ENCODE measurements at regions not wholly inside any gene's neighbourhood (a gene's known extent, or its start where the extent isn't known, plus 50 kb on each side); places are given as distances from the start of the nearest gene placed in this dataset.

GRCh38 chr14:89540009-89540829 is 123.2 kb upstream of the FOXN3 start:
- WGBS: 95% methylated on average over 20 of the region's 20 CpGs
- H3K27me3 ChIP-seq (ENCODE audit: insufficient read depth, low read length): no peaks in the 10 kb centered on the region
- no peaks in the 10 kb centered on the region for H3K9me3 ChIP-seq (ENCODE audit: insufficient read depth, low read depth, low read length)
- no peak overlapping the region for H3K9ac ChIP-seq (ENCODE audit: low read depth, low read length)
- H3K4me1 ChIP-seq (ENCODE audit: insufficient read depth, low read length): peaks cover 28% of the 10 kb centered on the region
- no peak overlapping the region for H3K4me3 ChIP-seq (ENCODE audit: low read length)
- 0 out of 2 replicates have a peak overlapping the region, but pooled peaks have one; percentile 8 for H3K27ac ChIP-seq (ENCODE audit: low read depth, low read length)
- H3K36me3 ChIP-seq (ENCODE audit: insufficient read depth, low read length): no peaks in the 10 kb centered on the region

- Histone ChIP-seq H3K9me3 (ENCODE audit: insufficient read depth, low read depth, low read length) (no peaks in the 10 kb centered on the region), H3K9ac (ENCODE audit: low read depth, low read length) (no peak overlapping the region), H3K4me1 (ENCODE audit: insufficient read depth, low read length) (peaks cover 19% of the 10 kb centered on the region), H3K27ac (ENCODE audit: low read depth, low read length) (no peak overlapping the region), H3K27me3 (ENCODE audit: insufficient read depth, low read length) (no peaks in the 10 kb centered on the region), H3K4me3 (ENCODE audit: low read length) (no peak overlapping the region), H3K36me3 (ENCODE audit: insufficient read depth, low read length) (no peaks in the 10 kb centered on the region)
- 95% methylated on average over 4 of the region's 4 CpGs for WGBS
Measured at GRCh38 chr14:89537911-89538310, 120.9 kb upstream of the FOXN3 start.

- WGBS: 95% methylated on average over 4 of the region's 4 CpGs
- no peak overlapping the region for H3K27ac ChIP-seq (ENCODE audit: low read depth, low read length)
- no peaks in the 10 kb centered on the region for H3K27me3 ChIP-seq (ENCODE audit: insufficient read depth, low read length)
- no peak overlapping the region for H3K9ac ChIP-seq (ENCODE audit: low read depth, low read length)
- no peaks in the 10 kb centered on the region for H3K9me3 ChIP-seq (ENCODE audit: insufficient read depth, low read depth, low read length)
- H3K4me1 ChIP-seq (ENCODE audit: insufficient read depth, low read length): peaks cover 10% of the 10 kb centered on the region; the same call in 1 of the 2 replicates
- no peaks in the 10 kb centered on the region for H3K36me3 ChIP-seq (ENCODE audit: insufficient read depth, low read length)
- no peak overlapping the region for H3K4me3 ChIP-seq (ENCODE audit: low read length)
Measured at GRCh38 chr14:89534902-89535685, 118.1 kb upstream of the FOXN3 start.

GRCh38 chr14:89533766-89534165 is 116.7 kb upstream of the FOXN3 start:
- Histone ChIP-seq H3K36me3 (ENCODE audit: insufficient read depth, low read length) (no peaks in the 10 kb centered on the region; the same call in 1 of the 2 replicates), H3K27ac (ENCODE audit: low read depth, low read length) (no peak overlapping the region), H3K4me3 (ENCODE audit: low read length) (no peak overlapping the region), H3K9ac (ENCODE audit: low read depth, low read length) (no peak overlapping the region), H3K4me1 (ENCODE audit: insufficient read depth, low read length) (peaks cover 8% of the 10 kb centered on the region; the same call in 1 of the 2 replicates), H3K27me3 (ENCODE audit: insufficient read depth, low read length) (no peaks in the 10 kb centered on the region), H3K9me3 (ENCODE audit: insufficient read depth, low read depth, low read length) (no peaks in the 10 kb centered on the region)
- 88% methylated on average over 2 of the region's 4 CpGs for WGBS

GRCh38 chr14:89533136-89533535 is 116.1 kb upstream of the FOXN3 start:
- H3K36me3 ChIP-seq (ENCODE audit: insufficient read depth, low read length): no peaks in the 10 kb centered on the region; the same call in none of the 2 replicates
- H3K9me3 ChIP-seq (ENCODE audit: insufficient read depth, low read depth, low read length): peaks cover 3% of the 10 kb centered on the region; the same call in 1 of the 2 replicates
- peaks cover 8% of the 10 kb centered on the region; the same call in 1 of the 2 replicates for H3K4me1 ChIP-seq (ENCODE audit: insufficient read depth, low read length)
- H3K9ac ChIP-seq (ENCODE audit: low read depth, low read length): no peak overlapping the region
- H3K27me3 ChIP-seq (ENCODE audit: insufficient read depth, low read length): no peaks in the 10 kb centered on the region
- no peak overlapping the region for H3K27ac ChIP-seq (ENCODE audit: low read depth, low read length)
- WGBS: 93% methylated on average over 12 of the region's 12 CpGs
- no peak overlapping the region for H3K4me3 ChIP-seq (ENCODE audit: low read length)

GRCh38 chr14:89531661-89532335 is 114.8 kb upstream of the FOXN3 start:
- Histone ChIP-seq H3K4me1 (ENCODE audit: insufficient read depth, low read length) (peaks cover 8% of the 10 kb centered on the region; the same call in 1 of the 2 replicates), H3K9ac (ENCODE audit: low read depth, low read length) (no peak overlapping the region), H3K9me3 (ENCODE audit: insufficient read depth, low read depth, low read length) (peaks cover 3% of the 10 kb centered on the region; the same call in 1 of the 2 replicates), H3K27ac (ENCODE audit: low read depth, low read length) (no peak overlapping the region), H3K27me3 (ENCODE audit: insufficient read depth, low read length) (no peaks in the 10 kb centered on the region), H3K4me3 (ENCODE audit: low read length) (no peak overlapping the region), H3K36me3 (ENCODE audit: insufficient read depth, low read length) (no peaks in the 10 kb centered on the region; the same call in none of the 2 replicates)
- 95% methylated on average over 9 of the region's 9 CpGs for WGBS

- 75% methylated on average over 4 of the region's 4 CpGs for WGBS
- H3K27me3 ChIP-seq (ENCODE audit: insufficient read depth, low read length): no peaks in the 10 kb centered on the region
- H3K9me3 ChIP-seq (ENCODE audit: insufficient read depth, low read depth, low read length): peaks cover 6% of the 10 kb centered on the region; the same call in 1 of the 2 replicates
- peaks cover 4% of the 10 kb centered on the region; the same call in 1 of the 2 replicates for H3K4me1 ChIP-seq (ENCODE audit: insufficient read depth, low read length)
- H3K36me3 ChIP-seq (ENCODE audit: insufficient read depth, low read length): no peaks in the 10 kb centered on the region; the same call in none of the 2 replicates
- H3K4me3 ChIP-seq (ENCODE audit: low read length): no peak overlapping the region
- no peak overlapping the region for H3K27ac ChIP-seq (ENCODE audit: low read depth, low read length)
- no peak overlapping the region for H3K9ac ChIP-seq (ENCODE audit: low read depth, low read length)
Measured at GRCh38 chr14:89524990-89525667, 108.1 kb upstream of the FOXN3 start.

DNA sequence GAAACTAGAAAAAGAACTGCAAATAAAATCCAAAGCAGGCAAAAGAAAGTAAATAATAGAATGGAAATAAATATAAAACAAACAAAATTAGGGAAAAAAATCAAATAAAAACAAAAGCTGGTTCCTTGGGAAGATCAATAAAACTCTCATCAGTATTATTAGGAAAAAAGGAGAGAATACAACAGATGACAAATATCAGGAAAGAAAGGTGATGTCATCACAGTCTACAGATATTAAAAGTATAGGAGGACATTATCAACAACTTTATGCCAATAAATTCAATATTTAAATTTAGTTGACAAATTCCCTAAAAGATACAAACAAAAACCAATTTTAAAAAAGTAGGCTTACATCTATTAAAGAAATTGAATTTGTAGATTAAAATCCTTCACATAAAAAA is 107.4 kb upstream of the FOXN3 start:
- H3K27ac ChIP-seq (ENCODE audit: low read depth, low read length): no peak overlapping the region
- H3K27me3 ChIP-seq (ENCODE audit: insufficient read depth, low read length): no peaks in the 10 kb centered on the region
- H3K36me3 ChIP-seq (ENCODE audit: insufficient read depth, low read length): no peaks in the 10 kb centered on the region; the same call in 1 of the 2 replicates
- no peak overlapping the region for H3K4me3 ChIP-seq (ENCODE audit: low read length)
- peaks cover 6% of the 10 kb centered on the region; the same call in 1 of the 2 replicates for H3K9me3 ChIP-seq (ENCODE audit: insufficient read depth, low read depth, low read length)
- H3K4me1 ChIP-seq (ENCODE audit: insufficient read depth, low read length): peaks cover 4% of the 10 kb centered on the region; the same call in 1 of the 2 replicates
- no peak overlapping the region for H3K9ac ChIP-seq (ENCODE audit: low read depth, low read length)

DNA sequence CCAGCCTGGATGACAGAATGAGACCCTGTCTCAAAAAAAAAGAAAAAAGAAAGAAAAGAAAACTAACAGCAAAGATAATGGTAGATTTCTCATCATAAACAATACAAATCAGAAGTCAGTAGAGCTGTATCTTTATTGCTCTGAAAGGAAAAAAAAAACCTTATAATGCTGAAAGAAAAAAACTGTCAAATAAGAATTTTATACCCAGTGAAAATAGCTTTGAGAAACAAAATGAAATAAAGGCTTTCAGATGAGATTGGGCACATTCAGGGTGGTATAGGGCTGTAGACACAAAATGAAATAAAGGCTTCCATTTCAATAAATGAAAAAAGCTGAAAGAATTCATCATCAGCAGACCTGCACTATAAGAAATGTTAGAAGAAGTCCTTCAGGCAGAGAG is 105.0 kb upstream of the FOXN3 start:
- 0 out of 2 replicates have a peak, but pooled peaks cover 3% of the 10 kb centered on the region for H3K9me3 ChIP-seq (ENCODE audit: insufficient read depth, low read depth, low read length)
- no peak overlapping the region for H3K9ac ChIP-seq (ENCODE audit: low read depth, low read length)
- no peak overlapping the region for H3K27ac ChIP-seq (ENCODE audit: low read depth, low read length)
- peaks cover 4% of the 10 kb centered on the region; the same call in 1 of the 2 replicates for H3K4me1 ChIP-seq (ENCODE audit: insufficient read depth, low read length)
- H3K27me3 ChIP-seq (ENCODE audit: insufficient read depth, low read length): no peaks in the 10 kb centered on the region
- H3K4me3 ChIP-seq (ENCODE audit: low read length): no peak overlapping the region
- H3K36me3 ChIP-seq (ENCODE audit: insufficient read depth, low read length): no peaks in the 10 kb centered on the region

- H3K4me1 ChIP-seq (ENCODE audit: insufficient read depth, low read length): no peaks in the 10 kb centered on the region
- no peak overlapping the region for H3K4me3 ChIP-seq (ENCODE audit: low read length)
- 0 out of 2 replicates have a peak, but pooled peaks cover 3% of the 10 kb centered on the region for H3K9me3 ChIP-seq (ENCODE audit: insufficient read depth, low read depth, low read length)
- 92% methylated on average over 10 of the region's 10 CpGs for WGBS
- no peaks in the 10 kb centered on the region; the same call in 1 of the 2 replicates for H3K36me3 ChIP-seq (ENCODE audit: insufficient read depth, low read length)
- no peaks in the 10 kb centered on the region for H3K27me3 ChIP-seq (ENCODE audit: insufficient read depth, low read length)
- no peak overlapping the region for H3K9ac ChIP-seq (ENCODE audit: low read depth, low read length)
- H3K27ac ChIP-seq (ENCODE audit: low read depth, low read length): no peak overlapping the region
Measured at GRCh38 chr14:89519040-89519439, 102.0 kb upstream of the FOXN3 start.

All from HUES64 (cell line).